GM23338 (cell line): ENCODE measurements at regions not wholly inside any gene's neighbourhood (a gene's known extent, or its start where the extent isn't known, plus 50 kb on each side); places are given as distances from the start of the nearest gene placed in this dataset.

ENCODE experiments used
- ATAC-seq: fragments of 200-7000 bp; cut with Tn5 transposase; 3 replicates; pipeline ENCODE4 v1.9.1; 2020
- DNase-seq: peaks from one replicate; pipeline ENCODE4 v3.0.0-alpha.2; 2015; ENCODE audit warnings: low spot score
- H2AFZ ChIP-seq: fragments of 200-600 bp; sonication (generic); 2 replicates; pipeline ENCODE4 v1.8.0; 2016; ENCODE audit warnings: antibody characterized with exemption, mild to moderate bottlenecking, moderate library complexity
- H3F3A ChIP-seq: fragments of 200-600 bp; sonication (generic); replicated peaks from 2 replicates; pipeline ENCODE4 v1.8.0; 2017; ENCODE audit warnings: antibody characterized with exemption, mixed run types, low read depth
- H3K27ac ChIP-seq: fragments of 200-600 bp; sonication (generic); 2 replicates; pipeline ENCODE4 v1.6.1; 2016; ENCODE audit warnings: low read depth
- H3K27me3 ChIP-seq: fragments of 200-600 bp; sonication (generic); 2 replicates; pipeline ENCODE4 v1.8.0; 2016; ENCODE audit warnings: mild to moderate bottlenecking, mixed run types, moderate library complexity; ENCODE audit not compliant: insufficient read depth
- H3K36me3 ChIP-seq: fragments of 200-600 bp; sonication (generic); 2 replicates; pipeline ENCODE4 v1.8.0; 2016; ENCODE audit warnings: mild to moderate bottlenecking; ENCODE audit not compliant: insufficient read depth
- H3K4me1 ChIP-seq: fragments of 200-600 bp; sonication (generic); 2 replicates; pipeline ENCODE4 v1.8.0; 2016; ENCODE audit warnings: mild to moderate bottlenecking, moderate library complexity; ENCODE audit not compliant: insufficient read depth
- H3K4me2 ChIP-seq: fragments of 200-600 bp; sonication (generic); 2 replicates; pipeline ENCODE4 v1.7.1; 2017; ENCODE audit warnings: mixed run types
- H3K4me3 ChIP-seq: fragments of 200-600 bp; sonication (generic); 2 replicates; pipeline ENCODE4 v1.6.1; 2016; ENCODE audit warnings: mixed run types
- H3K79me2 ChIP-seq: fragments of 200-600 bp; sonication (generic); replicated peaks from 2 replicates; pipeline ENCODE4 v1.8.0; 2017; ENCODE audit warnings: mild to moderate bottlenecking; ENCODE audit not compliant: insufficient read depth
- H3K9me2 ChIP-seq: fragments of 200-600 bp; sonication (generic); 2 replicates; pipeline ENCODE4 v1.8.0; 2017; ENCODE audit not compliant: insufficient read depth
- H4K20me1 ChIP-seq: fragments of 200-600 bp; sonication (generic); replicated peaks from 2 replicates; pipeline ENCODE4 v1.8.0; 2017; ENCODE audit warnings: mild to moderate bottlenecking; ENCODE audit not compliant: insufficient read depth
- H3K27ac Mint-ChIP-seq: 2 replicates; pipeline ENCODE4 v1.8.0; 2020; ENCODE audit warnings: inconsistent platforms, mild to moderate bottlenecking, moderate library complexity, mixed read lengths
- H3K27me3 Mint-ChIP-seq: 3 replicates; pipeline ENCODE4 v1.8.0; 2022; ENCODE audit warnings: low read depth, mild to moderate bottlenecking, moderate library complexity, mixed read lengths, inconsistent platforms; ENCODE audit not compliant: insufficient read depth, poor library complexity
- H3K36me3 Mint-ChIP-seq: 3 replicates; pipeline ENCODE4 v1.8.0; 2021; ENCODE audit warnings: low read depth, mild to moderate bottlenecking, inconsistent platforms, moderate library complexity, mixed read lengths
- H3K4me1 Mint-ChIP-seq: 3 replicates; pipeline ENCODE4 v1.8.0; 2020; ENCODE audit warnings: mild to moderate bottlenecking, inconsistent platforms, mixed read lengths
- H3K4me3 Mint-ChIP-seq: 3 replicates; pipeline ENCODE4 v1.8.0; 2021; ENCODE audit warnings: moderate library complexity, mild to moderate bottlenecking, inconsistent platforms, mixed read lengths
- H3K9me3 Mint-ChIP-seq: 3 replicates; pipeline ENCODE4 v1.8.0; 2020; ENCODE audit warnings: moderate library complexity, mild to moderate bottlenecking, inconsistent platforms, mixed read lengths
- CREB1 ChIP-seq: fragments of 250-450 bp; sonication (Bioruptor Pico); IDR thresholded peaks from 2 replicates; pipeline ENCODE4 v1.5.0; 2020; ENCODE audit warnings: low read depth, mild to moderate bottlenecking, moderate library complexity
- CTCF ChIP-seq, 2 experiments: fragments of 200-600 bp in 1 of 2; sonication (generic) in 1 of 2; conservative IDR thresholded peaks; 2 replicates each; pipeline versions ENCODE4 v1.5.1 to v1.6.1; 2016 to 2017; ENCODE audit warnings: antibody characterized with exemption in 2 of 2, low read depth in 2 of 2, mild to moderate bottlenecking in 2 of 2, moderate library complexity in 1 of 2
- EZH2 ChIP-seq: fragments of 200-600 bp; sonication (generic); IDR thresholded peaks from one replicate; pipeline ENCODE4 v1.8.0; 2017; ENCODE audit warnings: antibody characterized with exemption, mild to moderate bottlenecking, low read depth; ENCODE audit not compliant: unreplicated experiment
- JUNB ChIP-seq: IDR thresholded peaks from one replicate; pipeline ENCODE4 v1.6.1; 2016; ENCODE audit warnings: antibody characterized with exemption; ENCODE audit not compliant: unreplicated experiment
- NANOG ChIP-seq: IDR thresholded peaks from 2 replicates; pipeline ENCODE4 v1.6.1; 2016; ENCODE audit warnings: antibody characterized with exemption, borderline replicate concordance
- POLR2AphosphoS5 ChIP-seq: IDR thresholded peaks from 2 replicates; pipeline ENCODE4 v1.6.1; 2016; ENCODE audit warnings: antibody characterized with exemption, low read depth
- REST ChIP-seq: IDR thresholded peaks from one replicate; pipeline ENCODE4 v1.6.1; 2018; ENCODE audit warnings: antibody characterized with exemption; ENCODE audit not compliant: unreplicated experiment
- STAT1 ChIP-seq: IDR thresholded peaks from one replicate; pipeline ENCODE4 v1.6.1; 2016; ENCODE audit warnings: antibody characterized with exemption; ENCODE audit not compliant: unreplicated experiment
- ZNF114 ChIP-seq: fragments of 250-450 bp; sonication (Bioruptor Pico); IDR thresholded peaks from 2 replicates; pipeline ENCODE4 v1.5.0; 2020; ENCODE audit warnings: mild to moderate bottlenecking, moderate library complexity
- TF ChIP-seq, protein P1 (sequence below): IDR thresholded peaks from 2 replicates; pipeline ENCODE4 v1.6.1; 2016; ENCODE audit warnings: antibody characterized with exemption

- TF ChIP-seq REST (no peak), NANOG (no peak), JUNB (no peak), CTCF (conservative IDR thresholded peaks at IDR 0.05; ENCODE audit: low read depth in 2 of 2) (no peak), ZNF114 (CRISPR knock-in tag) (no peak), EZH2 (no peak), STAT1 (no peak), CREB1 (CRISPR knock-in tag) (no peak)
- TF ChIP-seq, protein P1, sequence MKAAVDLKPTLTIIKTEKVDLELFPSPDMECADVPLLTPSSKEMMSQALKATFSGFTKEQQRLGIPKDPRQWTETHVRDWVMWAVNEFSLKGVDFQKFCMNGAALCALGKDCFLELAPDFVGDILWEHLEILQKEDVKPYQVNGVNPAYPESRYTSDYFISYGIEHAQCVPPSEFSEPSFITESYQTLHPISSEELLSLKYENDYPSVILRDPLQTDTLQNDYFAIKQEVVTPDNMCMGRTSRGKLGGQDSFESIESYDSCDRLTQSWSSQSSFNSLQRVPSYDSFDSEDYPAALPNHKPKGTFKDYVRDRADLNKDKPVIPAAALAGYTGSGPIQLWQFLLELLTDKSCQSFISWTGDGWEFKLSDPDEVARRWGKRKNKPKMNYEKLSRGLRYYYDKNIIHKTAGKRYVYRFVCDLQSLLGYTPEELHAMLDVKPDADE: no peak
These were observed 250.6 kb downstream of the SNCA start (continued) for GRCh38 chr4:89586318-89586717.

DNA sequence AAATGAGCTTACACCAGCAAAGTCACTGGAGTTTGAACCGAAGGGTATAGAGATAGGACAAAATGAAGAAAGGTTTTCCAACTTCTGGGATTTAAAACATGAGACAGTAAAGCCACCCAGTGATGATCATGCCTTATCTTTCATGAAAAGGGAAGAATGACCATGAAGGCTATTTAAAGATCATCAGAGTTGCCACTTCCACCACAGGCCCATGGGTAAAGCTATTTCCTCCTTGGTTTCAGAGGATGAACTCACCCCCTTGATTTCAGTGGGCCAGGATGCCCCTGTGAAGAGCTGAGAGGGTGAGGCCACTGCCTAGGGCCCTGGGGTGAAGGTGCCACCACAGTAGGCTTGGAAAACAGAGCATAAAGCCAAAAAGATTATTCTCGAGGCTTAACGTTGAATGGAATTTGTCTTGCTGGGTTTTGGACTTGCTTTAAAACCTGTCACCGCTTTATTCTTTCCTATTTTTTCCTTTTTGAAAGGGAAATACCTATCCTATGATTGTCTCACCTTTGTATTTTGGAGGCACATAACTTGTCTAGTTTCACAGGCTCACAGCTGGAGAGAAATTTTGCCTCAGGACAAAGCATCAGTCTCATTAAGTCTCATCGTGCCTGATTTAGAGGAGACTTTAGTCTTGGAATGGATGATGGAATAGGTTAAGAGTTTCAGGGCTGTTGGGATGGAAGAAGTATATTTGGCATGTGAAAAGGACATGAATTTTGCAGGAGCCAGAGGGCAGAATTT lies 254.0 kb downstream of the SNCA start:
- H3K27ac Mint-ChIP-seq: no peak overlapping the region
- H3K4me3 ChIP-seq: no peak overlapping the region
- H2AFZ ChIP-seq: no peak overlapping the region
- no peaks in the 10 kb centered on the region for H3K4me1 Mint-ChIP-seq
- H3K4me2 ChIP-seq: no peak overlapping the region
- no peaks in the 10 kb centered on the region for H3K27me3 ChIP-seq
- H3K4me3 Mint-ChIP-seq: no peak overlapping the region
- H3F3A ChIP-seq: no peaks in the 10 kb centered on the region
- H3K27me3 Mint-ChIP-seq: no peaks in the 10 kb centered on the region
- ATAC-seq (no peak), DNase-seq (no peak)
- no peaks in the 10 kb centered on the region for H4K20me1 ChIP-seq
- no peaks in the 10 kb centered on the region for H3K79me2 ChIP-seq
- H3K9me3 Mint-ChIP-seq: no peaks in the 10 kb centered on the region; the same call in 2 of the 3 replicates
- H3K36me3 ChIP-seq: no peaks in the 10 kb centered on the region
- no peaks in the 10 kb centered on the region for H3K36me3 Mint-ChIP-seq
- no peaks in the 10 kb centered on the region for H3K4me1 ChIP-seq
- TF ChIP-seq NANOG: no peak
- no peak for TF ChIP-seq CREB1 (CRISPR knock-in tag)
- TF ChIP-seq POLR2AphosphoS5: no peak
- H3K9me2 ChIP-seq: no peaks in the 10 kb centered on the region
- no peak overlapping the region for H3K27ac ChIP-seq
